Stimulated activated CD4-positive, alpha-beta T cell treated with anti-CD3 and anti-CD28 coated beads, TNF-alpha, amount 100 ng/mL, for 48 hours (primary cell): ENCODE measurements at regions not wholly inside any gene's neighbourhood (a gene's known extent, or its start where the extent isn't known, plus 50 kb on each side); places are given as distances from the start of the nearest gene placed in this dataset.

Source experiments
- DNase-seq, 3 donors: peaks; one replicate each; pipeline ENCODE4 v3.0.0-alpha.2; 2020; ENCODE audit warnings: low read depth in 3 of 3

DNA sequence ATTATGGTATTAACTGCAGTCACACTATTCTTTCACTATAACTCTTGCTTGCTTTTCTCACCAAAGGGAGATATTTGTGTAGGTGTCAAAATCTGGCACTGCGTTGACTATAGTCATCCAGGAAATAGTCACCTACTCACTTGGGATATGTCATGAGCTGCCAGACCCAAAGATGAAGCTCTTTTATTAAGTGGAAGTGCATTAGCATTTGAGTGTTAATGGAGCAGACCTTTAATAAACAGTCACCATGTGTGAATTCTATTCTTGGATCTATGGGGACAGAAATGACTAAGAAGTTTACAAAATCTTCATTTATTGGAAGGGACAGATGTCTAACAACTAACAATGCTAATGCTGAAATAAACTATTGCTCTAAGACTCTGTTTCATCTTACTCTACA is 130.1 kb upstream of the NEDD9 start:
- DNase-seq: no peak

- DNase-seq: no peak
Observed at GRCh38 chr6:11358904-11359830, 126.7 kb upstream of the NEDD9 start.

- no peak for DNase-seq
Observed at GRCh38 chr6:11357285-11357684, 124.8 kb upstream of the NEDD9 start.

DNA sequence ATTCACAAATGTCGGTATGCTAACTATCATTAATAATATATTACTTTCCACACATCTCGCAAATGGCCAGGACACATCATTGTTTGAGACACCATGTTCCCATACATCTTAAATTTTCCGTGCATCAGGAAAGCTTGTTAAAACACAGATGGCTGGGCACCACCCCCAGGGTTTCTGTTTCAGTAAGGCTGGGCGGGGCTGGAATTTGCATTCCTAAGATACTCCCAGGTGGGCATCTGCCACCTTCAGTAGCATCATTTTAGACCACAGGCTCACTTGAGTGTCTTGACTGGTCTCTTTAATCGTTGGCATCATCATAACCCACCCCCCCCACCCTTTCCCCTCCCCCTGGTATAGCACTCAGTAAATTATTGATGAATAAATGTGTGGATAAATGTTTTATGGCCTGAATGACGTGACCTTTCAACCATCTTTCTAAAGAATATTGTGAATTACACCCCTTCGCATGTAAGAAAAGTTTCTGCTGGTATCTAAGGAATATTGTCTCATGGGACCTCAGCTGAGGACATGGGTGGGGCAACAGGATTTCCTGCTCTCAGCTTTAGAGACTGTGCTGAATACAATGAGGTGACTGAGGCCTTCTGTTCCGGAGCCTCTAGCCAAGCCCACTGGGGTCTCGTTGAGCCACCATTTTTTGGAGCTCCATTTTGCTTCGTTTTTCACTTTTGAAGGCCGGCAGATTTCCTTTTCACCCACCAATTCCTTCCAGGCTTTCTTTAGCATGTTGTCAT is 124.1 kb upstream of the NEDD9 start:
- no peak for DNase-seq

GRCh38 chr6:11353921-11354389 is 121.5 kb upstream of the NEDD9 start:
- DNase-seq: peak in 2 of 3 donors; percentile 66 to 74

DNA sequence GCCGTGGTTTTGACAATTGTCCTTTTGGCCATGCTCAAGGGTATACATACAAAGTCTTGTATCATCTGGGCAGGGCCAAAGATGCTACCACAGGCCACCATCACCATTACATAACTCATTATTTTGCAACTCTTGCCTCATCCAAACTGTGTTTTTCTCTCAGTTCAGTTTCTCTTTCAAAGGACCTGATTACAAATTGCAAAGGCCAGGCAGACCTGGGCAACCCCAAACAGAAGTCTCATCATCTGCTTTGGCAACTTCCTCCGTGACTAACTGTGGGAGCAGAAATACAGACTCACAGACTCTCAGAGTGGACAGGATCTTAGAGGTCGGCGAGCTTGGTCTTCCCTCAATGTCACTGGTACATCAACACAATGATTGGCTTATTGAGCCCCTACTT is 117.8 kb upstream of the NEDD9 start:
- DNase-seq: no peak

- DNase-seq: no peak
Observed at GRCh38 chr6:11349880-11350279, 117.4 kb upstream of the NEDD9 start.

DNA sequence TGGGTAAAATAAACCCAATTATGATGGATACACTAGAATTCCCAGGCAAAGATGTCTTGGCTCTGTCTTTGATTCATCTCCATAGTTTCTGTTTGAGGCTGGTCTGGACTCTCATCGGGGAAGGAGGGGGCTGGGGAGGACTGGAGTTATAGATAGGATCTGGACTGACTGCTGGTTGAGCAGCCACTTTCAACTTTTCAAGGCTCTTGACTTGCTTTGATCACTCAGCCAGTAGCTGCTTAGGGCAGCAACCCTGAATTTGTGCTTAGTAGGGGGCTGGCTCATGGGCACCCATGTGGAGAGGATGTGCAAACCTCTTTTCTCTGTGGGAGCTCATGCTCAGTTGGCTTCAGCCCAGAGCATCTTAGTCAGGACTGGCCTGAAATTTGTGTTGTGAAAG is 114.0 kb upstream of the NEDD9 start:
- DNase-seq: no peak

DNA sequence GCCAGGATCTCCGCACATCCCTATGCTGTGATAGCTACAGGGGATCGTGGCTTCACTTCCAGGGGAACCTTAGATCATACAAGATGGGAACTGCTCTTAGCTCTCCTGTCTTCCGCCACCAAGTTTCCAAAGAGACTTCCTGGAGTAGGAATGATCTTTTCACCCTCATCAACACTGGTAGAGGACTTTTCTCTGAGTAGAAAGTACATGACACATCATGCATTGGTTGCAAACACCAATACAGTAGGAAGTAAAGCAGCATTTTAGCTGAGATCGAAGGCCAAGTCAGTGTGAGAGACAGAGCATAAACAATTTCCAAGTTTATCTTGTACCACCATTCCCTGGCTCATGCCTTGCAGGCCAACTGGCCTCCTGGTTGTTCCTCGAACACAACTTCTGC is 113.1 kb upstream of the NEDD9 start:
- DNase-seq: no peak

- DNase-seq: no peak
Observed at GRCh38 chr6:11343963-11344723, 111.7 kb upstream of the NEDD9 start.

DNA sequence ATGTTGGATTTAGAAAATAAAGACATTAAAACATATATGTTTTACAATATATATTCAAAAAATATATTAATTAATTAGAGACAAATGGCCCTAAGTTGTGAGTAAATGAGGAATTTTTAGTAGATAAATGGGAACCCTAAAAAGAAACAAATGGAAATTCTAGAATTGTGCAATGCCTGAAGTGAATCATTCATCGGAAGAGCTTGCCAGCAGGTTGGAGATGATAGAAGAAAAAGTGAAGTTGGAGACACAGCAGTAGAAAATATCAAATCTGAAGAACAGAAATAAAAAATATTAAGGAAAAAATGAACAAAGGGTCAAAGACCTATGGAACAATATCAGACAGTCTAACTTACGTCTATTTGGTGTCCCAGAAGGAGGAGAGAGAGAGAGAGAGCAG is 109.4 kb upstream of the NEDD9 start:
- no peak for DNase-seq

DNA sequence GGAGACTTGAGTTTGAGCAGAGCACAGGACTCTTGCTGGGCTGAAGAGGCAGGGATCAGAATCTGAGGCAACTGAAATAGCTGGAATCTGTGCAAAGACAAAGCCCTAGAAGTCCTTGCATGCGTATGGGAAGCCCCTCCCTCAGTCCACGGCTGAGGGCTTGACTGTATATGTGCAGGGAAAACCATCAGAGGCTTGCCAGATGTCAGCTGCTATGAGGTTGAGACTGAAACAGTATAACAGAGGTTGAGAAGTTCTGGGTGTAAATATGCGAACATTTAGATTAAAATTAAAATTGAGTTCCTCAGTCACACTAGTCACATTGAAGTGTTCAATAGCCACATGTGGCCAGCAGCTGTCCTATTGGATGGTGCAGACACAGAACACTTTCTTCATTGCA is 108.8 kb upstream of the NEDD9 start:
- no peak for DNase-seq

GRCh38 chr6:11339380-11339779 is 106.9 kb upstream of the NEDD9 start:
- DNase-seq: no peak

- DNase-seq: no peak
Observed at GRCh38 chr6:11337306-11337705, 104.8 kb upstream of the NEDD9 start.

DNA sequence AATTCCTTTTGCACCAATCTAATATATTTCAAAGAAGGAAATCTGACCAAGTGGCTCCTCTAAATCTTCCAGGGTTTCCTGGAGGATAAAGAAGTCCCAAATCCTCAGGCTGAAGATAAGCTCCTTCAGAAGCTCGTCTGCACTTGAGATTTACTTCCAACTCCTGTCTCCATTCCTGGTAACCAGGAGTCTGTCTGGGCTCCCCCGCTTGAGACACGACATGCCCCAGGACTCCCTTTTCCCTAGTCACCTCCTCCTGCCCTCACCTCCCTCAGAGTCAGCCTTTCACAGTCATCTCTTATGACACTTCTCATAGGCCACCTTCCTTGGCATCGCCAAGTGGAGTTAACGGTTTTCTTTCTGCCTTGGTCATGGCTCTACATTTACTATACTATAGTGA is 103.4 kb upstream of the NEDD9 start:
- DNase-seq: no peak

GRCh38 chr6:11333132-11333849 is 100.8 kb upstream of the NEDD9 start:
- DNase-seq: no peak

DNA sequence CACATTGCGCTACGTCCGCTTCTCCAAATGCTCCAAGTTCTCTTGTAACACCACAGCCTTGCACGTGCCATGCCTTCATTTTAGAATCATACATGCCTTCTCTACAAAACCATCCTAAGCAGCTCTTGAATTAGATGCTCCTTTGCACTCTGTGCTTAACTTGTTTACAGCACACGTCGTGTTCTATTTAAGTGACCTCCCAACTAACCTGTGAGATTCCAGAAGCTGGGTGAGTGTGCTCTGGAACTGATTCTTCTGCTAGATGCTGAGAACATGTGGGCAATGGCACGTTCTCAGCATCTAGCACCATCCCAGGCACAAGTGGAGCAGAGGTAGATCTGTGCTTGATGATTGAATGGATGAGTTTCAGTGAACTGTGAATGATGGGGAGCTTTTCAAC is 100.0 kb upstream of the NEDD9 start:
- DNase-seq: no peak

- no peak for DNase-seq
Observed at GRCh38 chr6:11331111-11331510, 98.6 kb upstream of the NEDD9 start.

DNA sequence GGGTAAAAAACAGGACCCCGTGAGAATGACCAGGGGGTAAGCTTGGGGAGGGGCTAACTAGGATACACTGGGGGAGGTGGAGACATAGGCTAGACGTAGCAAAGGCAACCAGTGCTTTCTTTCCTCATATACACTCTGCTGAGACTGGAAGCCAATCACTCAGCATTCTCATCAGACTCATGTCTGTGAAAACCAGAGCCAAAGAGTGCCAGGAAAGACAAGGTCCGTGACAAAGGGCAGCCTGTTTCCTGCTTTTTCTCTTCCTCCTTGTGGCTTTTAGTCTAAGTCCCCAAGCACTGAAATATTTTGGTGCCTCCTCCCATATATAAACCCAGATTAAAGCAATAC is 97.9 kb upstream of the NEDD9 start:
- no peak for DNase-seq

GRCh38 chr6:11329726-11330412 is 97.4 kb upstream of the NEDD9 start:
- DNase-seq: no peak

DNA sequence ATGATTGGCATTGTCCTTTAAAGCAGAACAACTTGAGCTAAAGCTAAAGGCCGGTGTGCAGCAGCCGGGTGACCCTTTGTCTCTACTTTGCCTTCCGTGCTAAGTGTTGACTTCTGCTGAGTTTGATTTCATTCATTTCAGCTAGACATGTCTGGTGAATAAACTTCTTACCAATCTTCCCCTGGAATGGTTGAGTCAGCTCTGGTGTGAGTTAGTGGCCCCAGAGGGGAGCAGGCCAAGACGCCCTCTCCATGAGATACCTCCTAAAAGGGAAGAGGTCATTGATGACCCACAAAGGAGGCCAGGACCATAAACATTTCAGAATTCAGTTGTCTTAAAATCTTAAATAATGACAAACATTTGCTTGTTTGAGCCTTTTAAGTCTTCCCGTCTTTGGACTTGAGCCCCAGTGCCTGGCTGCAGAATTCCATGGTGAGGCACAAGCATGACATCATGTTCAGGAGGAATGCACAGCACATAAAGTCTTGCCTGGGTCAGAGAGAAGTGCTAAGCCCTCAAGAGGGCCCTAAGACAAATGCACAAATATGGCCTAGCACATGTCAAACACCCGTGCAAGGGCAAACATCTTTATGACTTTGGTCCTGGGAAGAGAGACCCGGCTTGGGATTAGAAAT is 96.3 kb upstream of the NEDD9 start:
- no peak for DNase-seq
